ENCODE measurements at regions not wholly inside any gene's neighbourhood (a gene's known extent, or its start where the extent isn't known, plus 50 kb on each side); places are given as distances from the start of the nearest gene placed in this dataset.

GRCh38 chr1:209504571-209504970 lies 78.9 kb upstream of the CAMK1G start:
- no peak for DNase-seq

- no peak for DNase-seq
Observed at GRCh38 chr1:209505044-209505443, 78.5 kb upstream of the CAMK1G start.

DNA sequence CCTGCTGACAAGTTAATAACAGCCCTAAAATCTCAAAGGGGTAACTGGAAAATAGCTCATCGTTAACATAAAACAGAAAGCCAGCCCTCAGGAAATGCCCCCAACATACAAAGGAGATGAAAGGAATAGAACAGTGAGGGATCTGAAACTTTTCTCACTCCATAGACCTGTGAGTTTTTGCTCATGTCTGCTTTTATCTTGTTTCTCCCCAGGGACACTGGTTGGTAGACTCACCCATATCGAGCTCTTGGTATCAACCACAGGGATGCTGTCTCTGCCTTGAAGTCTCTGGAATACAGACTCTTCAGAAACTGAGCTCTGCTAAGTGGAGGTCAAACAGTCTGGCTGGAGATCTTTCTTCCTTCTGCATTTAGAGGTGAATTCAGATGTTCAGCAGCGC lies 77.4 kb upstream of the CAMK1G start:
- no peak for DNase-seq

- no peak for DNase-seq
Observed at GRCh38 chr1:209509039-209509438, 74.5 kb upstream of the CAMK1G start.

GRCh38 chr1:209510063-209510462 lies 73.5 kb upstream of the CAMK1G start:
- DNase-seq, result no peak

DNA sequence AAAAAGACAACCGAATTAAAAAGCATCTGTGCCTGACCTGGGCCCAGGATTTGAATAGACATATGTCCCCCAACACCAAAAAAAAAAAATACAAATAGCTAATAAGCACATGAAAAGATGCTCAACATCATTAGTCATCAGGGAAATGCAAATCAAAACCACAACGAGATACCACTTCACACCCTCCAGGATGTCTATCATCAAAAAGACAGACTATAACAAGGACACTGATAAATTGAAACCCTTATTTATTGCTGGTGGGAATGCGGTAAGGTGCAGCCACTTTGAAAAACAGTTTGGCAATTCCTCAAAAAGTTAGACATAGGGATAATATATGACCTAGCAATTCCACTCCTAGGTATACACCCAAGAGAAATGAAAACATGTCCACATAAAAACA lies 72.3 kb upstream of the CAMK1G start:
- no peak for DNase-seq

DNA sequence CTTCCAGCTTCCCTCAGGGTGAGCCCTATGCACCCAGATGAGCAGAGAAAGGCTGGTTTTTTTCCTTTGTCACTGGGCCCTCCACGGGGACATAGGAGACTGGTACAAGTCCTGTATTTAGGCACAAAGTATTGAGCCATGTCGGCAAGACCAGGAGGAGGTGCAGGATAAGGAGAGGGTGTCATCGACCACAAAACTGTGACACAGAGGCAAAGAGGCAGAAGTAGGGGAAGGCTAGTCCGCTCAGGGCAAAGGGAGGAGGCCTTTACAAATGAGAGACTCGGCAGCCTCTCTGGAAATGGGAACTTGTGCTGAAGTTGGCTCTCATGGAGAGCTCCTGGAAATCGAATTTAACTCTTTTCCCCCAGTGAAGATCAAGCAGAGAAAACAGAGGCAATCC lies 70.7 kb upstream of the CAMK1G start:
- DNase-seq, result no peak

DNA sequence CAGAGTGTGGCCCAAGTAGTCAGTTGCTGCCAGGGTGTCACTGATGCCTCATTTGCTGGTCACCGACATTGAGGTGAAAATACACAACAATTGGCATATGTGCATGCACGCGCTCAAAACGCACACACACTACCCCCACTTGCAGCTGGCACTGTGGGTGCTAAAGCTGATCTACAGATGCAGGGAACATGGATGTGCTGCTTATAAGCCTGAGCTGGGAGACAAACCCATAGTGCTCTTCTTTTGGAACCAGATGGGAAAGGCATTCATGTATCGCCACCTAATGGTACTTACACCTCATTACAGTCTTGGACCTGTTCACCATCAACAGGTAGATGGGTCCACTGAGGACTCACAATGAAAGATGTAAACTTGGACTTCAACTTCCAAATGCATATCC lies 70.3 kb upstream of the CAMK1G start:
- DNase-seq, result no peak

- no peak for DNase-seq
Observed at GRCh38 chr1:209516771-209517680, 66.5 kb upstream of the CAMK1G start.

DNA sequence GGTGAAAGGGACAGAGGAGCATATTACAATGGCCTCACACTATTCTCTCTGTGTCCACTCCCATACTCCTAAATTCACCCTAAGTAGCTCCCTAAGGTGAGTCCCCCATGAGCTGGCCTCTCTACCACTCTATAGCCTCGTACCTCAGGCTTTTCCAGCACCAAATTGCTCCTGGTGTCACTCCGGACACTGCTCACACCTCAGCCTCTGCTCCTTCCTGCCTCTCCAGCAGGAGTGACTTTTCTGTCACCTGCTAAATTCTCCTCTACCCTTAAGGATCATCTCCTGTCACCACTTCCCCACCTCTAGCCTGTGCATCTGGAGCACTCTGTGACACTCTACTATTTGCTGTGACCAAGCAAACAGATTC lies 65.8 kb upstream of the CAMK1G start:
- DNase-seq, result no peak

GRCh38 chr1:209519786-209520185 lies 63.7 kb upstream of the CAMK1G start:
- no peak for DNase-seq

DNA sequence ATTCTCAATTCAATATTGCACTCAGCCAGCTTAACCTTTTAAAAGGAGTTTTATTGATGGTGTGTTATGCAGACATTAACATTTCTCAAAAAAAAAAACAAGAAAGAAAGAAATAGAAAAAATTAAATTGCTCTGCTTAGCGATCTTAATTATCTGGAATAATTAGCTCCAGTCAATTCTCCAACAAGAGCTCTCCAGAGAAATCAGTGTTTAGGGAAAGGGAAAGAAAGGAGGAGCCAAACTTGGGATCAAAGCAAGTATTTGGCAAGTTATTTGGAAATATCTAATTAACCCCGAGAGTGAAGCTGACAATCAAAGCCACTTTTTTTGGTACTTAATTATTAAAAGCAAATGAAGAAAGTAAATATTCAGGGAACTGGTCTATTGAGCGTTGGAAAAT lies 60.7 kb upstream of the CAMK1G start:
- no peak for DNase-seq

DNA sequence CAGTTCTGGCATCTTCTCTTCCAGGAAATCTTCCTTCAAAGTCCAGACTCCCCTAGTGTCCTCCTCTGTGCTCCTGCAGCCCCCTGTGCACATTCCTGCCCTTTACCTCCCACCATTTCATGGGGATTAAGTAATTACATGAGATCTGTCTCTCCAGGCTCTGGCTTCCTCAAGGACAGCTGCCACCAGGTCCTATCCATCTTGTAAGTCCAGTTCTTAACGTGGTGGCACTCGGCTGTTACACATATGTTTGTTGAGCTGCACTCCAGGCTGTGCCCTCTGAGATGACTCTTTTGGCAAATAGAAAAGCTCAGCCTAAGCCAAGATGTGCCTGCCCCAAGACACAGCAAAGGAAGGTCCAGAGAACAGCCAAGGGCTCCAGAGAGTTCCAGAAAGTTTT lies 57.4 kb upstream of the CAMK1G start:
- no peak for DNase-seq

DNA sequence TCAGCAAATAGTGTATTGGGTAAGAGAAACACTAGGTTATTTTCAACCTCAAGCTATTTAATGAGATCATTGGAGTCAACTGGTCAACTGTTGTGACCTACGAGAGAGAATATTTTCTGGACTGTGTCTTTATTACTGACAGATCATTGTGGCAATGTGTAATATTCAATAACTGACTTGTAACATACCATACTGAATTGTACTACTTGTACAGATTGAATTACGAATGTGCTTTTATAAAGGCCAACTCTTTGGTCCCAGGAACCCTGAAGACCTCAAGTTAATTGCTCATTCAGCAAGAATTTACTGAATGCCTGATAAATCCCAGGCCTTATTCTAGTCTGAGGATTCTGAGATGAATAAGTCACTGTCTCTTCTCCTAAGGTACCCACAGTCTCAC lies 56.1 kb upstream of the CAMK1G start:
- no peak for DNase-seq

- no peak for DNase-seq
Observed at GRCh38 chr1:209527993-209528717, 55.4 kb upstream of the CAMK1G start.

DNA sequence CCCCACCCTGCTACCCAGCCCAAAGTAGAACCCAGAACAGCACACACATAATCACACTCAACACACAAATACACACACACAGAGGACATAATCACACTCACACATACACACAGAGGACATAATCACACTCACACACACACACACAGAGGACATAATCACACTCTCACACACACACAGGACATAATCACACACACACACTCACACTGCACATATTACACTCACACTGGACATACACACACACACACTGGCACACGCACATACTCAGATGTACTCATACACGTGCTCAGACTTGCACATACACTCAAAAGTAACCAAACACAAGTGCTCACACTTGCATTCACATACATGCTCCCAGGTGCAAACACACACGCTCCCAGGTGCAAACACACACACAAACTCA lies 54.3 kb upstream of the CAMK1G start:
- no peak for DNase-seq

DNA sequence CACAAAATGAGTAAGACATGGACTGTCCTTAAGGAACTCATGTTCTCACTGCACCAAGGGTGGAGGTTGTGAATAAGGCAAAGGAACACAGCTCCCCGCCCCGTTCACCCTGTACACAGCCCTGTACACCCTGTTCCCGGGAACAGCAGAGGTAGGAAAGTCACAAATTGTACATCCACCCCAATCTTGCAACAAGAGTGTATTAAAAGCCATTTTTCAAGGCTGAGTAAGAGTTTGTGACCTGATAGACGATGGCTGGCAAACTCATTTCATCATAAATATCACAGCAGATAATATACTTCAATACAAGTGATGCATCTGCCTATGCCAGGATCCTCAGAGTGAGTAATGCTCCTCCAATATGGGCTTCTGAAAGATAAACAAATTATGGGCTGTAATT lies 52.5 kb upstream of the CAMK1G start:
- no peak for DNase-seq

DNA sequence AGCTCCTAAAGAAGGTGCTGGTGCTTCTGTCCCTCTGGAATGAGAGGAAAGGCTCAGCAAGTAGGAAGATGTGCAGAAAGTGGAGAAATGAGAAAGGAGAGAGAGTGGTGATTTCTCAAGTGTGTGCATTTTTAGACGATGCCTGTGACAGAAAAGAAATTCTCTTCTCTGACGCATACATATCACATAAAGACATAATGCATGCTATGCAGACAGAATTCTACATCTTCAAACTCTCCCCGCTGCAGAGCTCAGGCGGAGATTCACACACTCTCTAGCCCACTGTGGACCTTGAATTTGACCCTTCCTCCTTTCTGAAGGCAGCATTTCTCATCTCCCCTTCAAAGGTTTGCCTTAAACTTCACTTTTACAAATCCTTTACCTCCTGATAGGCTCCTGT lies 52.0 kb upstream of the CAMK1G start:
- no peak for DNase-seq

All from activated effector memory CD4-positive, alpha-beta T cell treated with Interleukin-2 at 50 U/mL for 16 hours (primary cell).